Cardiac fibroblast (primary cell): ENCODE measurements at regions not wholly inside any gene's neighbourhood (a gene's known extent, or its start where the extent isn't known, plus 50 kb on each side); places are given as distances from the start of the nearest gene placed in this dataset.
"Not testable (repeated sequence)": the region's sequence is repeated elsewhere in the genome, so short reads cannot be mapped to it uniquely, and the experiment has no call there.

Source experiments
- DNase-seq, 2 donors: peaks; one replicate each; pipeline versions ENCODE4 v3.0.0 to v3.0.0-alpha.2; 2010; ENCODE audit warnings: low read depth in 2 of 2
- H3K4me3 ChIP-seq, 2 donors: replicated peaks in 1 of 2; 1 replicate in 1 of 2; 2 replicates in 1 of 2; pipeline ENCODE4 v1.5.1; 2011; ENCODE audit warnings: low read depth in 2 of 2, low read length in 2 of 2, mild to moderate bottlenecking in 2 of 2, moderate library complexity in 1 of 2
- TF ChIP-seq, protein P1 (sequence below): IDR thresholded peaks from one replicate; pipeline ENCODE4 v1.5.1; 2011; ENCODE audit warnings: low read depth, mild to moderate bottlenecking, low read length, inconsistent platforms

DNA sequence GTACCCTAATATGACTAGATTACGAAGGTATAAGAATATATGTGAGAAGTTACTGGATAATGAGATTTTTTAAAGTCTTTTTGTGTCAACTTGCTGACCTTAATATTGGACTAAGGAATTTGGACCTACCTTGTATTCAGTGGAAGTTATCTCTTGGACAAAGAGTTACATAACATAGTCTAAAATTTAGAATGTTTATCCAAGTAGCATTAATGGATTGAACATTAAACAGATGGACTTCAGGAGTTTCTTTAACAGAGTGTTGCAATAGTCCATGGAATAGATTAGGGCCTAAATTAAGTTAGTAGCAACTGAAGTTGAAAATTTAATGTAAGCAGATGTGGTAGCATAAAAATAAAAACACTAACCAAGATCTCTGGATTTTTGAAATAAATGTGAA is 266.4 kb downstream of the PYDC2 start:
- no peak overlapping the region for H3K4me3 ChIP-seq
- no peak for DNase-seq
- TF ChIP-seq, protein P1, sequence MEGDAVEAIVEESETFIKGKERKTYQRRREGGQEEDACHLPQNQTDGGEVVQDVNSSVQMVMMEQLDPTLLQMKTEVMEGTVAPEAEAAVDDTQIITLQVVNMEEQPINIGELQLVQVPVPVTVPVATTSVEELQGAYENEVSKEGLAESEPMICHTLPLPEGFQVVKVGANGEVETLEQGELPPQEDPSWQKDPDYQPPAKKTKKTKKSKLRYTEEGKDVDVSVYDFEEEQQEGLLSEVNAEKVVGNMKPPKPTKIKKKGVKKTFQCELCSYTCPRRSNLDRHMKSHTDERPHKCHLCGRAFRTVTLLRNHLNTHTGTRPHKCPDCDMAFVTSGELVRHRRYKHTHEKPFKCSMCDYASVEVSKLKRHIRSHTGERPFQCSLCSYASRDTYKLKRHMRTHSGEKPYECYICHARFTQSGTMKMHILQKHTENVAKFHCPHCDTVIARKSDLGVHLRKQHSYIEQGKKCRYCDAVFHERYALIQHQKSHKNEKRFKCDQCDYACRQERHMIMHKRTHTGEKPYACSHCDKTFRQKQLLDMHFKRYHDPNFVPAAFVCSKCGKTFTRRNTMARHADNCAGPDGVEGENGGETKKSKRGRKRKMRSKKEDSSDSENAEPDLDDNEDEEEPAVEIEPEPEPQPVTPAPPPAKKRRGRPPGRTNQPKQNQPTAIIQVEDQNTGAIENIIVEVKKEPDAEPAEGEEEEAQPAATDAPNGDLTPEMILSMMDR, result no peak

DNA sequence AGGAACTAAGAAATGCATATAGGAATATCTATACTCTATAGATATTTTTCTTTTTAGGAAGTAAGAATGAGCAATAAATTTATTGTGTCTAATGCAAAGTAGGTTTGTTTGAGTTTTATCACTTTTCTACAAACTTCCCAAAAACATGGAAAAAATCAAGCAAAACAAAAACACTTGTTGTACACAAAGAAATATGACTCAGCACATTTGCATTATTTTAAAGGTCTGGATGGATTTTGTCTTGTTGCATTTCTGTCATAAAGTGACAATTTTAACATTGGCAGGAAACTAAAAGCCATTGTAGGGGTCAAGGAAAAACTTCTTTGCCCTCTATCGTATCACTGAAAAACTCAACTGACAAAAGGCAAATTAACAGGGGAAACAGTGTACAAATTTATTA is 267.2 kb downstream of the PYDC2 start:
- DNase-seq, result no peak
- TF ChIP-seq, protein P1, result no peak
- H3K4me3 ChIP-seq, result no peak overlapping the region

- TF ChIP-seq, protein P1, result no peak
- H3K4me3 ChIP-seq, result no peak overlapping the region
- DNase-seq, result no peak
Observed at GRCh38 chr3:191737742-191738141, 276.8 kb downstream of the PYDC2 start.

DNA sequence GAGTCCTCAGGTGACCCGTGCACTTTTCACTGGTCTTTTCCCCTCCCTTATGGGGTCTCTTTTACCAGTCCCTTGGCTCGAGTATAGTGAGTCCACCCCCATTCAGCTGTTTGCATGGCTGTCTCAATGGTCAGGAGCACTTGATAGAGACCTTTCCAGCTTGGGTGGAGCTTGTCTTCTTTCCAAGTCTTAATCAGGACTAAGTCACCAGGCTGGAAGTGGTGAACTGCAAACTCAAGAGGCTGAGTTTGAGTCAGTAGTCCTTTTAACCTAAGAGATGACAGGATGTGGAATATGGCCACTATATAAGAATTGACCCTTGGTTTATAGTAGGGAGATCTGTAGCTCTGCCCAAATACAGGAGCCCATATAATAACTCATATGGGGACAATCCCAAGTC is 279.7 kb downstream of the PYDC2 start:
- TF ChIP-seq, protein P1, result no peak
- no peak overlapping the region for H3K4me3 ChIP-seq
- DNase-seq, result no peak

GRCh38 chr3:191741847-191742350 is 280.9 kb downstream of the PYDC2 start:
- H3K4me3 ChIP-seq, DNase-seq: not testable (repeated sequence)

DNA sequence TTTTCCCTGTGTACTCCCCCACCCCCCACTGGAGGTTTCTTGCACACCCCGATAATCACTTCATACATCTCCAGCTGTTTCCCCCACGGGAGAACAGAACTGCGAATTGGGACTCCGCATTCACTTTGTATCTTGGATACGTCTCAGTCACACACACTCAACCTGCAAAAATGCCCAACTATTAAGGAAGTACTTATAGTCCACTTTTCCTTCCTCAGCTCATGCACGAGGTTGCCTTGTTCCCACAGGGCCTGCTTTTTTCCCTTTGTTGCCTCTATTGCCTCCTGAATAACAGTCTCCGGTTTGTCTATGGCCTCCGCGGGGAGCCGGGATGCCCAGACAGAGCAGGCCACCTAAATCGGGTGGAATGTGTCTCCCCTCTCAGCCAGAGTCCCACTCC is 282.3 kb downstream of the PYDC2 start:
- DNase-seq, result no peak
- TF ChIP-seq, protein P1, result no peak

GRCh38 chr3:191750618-191751017 is 289.7 kb downstream of the PYDC2 start:
- H3K4me3 ChIP-seq, result no peak overlapping the region
- TF ChIP-seq, protein P1, result no peak
- no peak for DNase-seq

More for the DNA sequence above, 282.3 kb downstream of the PYDC2 start:
- H3K4me3 ChIP-seq, result no peak overlapping the region
